ENCODE measurements at regions not wholly inside any gene's neighbourhood (a gene's known extent, or its start where the extent isn't known, plus 50 kb on each side); places are given as distances from the start of the nearest gene placed in this dataset.

DNA sequence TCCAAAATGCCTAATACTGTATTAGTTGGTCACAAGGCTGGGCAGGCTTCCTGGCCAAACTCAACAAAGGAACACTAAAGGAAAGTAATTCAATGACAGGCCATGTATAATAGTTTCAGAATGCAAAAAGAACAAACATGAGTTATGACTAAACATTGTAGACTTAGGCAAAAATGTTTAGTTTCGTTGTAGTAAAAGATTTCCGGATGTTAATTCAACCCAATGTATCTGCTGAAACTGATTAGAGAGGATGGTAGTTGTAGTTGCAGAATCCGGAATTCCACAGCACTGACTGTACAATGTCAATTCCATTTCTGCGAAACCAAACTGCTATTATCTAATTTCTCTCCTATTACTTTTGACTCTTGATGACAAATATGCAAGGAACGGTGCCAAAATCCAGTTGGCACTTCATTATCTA is 117.9 kb upstream of the FST start:
- TF ChIP-seq, protein P1, sequence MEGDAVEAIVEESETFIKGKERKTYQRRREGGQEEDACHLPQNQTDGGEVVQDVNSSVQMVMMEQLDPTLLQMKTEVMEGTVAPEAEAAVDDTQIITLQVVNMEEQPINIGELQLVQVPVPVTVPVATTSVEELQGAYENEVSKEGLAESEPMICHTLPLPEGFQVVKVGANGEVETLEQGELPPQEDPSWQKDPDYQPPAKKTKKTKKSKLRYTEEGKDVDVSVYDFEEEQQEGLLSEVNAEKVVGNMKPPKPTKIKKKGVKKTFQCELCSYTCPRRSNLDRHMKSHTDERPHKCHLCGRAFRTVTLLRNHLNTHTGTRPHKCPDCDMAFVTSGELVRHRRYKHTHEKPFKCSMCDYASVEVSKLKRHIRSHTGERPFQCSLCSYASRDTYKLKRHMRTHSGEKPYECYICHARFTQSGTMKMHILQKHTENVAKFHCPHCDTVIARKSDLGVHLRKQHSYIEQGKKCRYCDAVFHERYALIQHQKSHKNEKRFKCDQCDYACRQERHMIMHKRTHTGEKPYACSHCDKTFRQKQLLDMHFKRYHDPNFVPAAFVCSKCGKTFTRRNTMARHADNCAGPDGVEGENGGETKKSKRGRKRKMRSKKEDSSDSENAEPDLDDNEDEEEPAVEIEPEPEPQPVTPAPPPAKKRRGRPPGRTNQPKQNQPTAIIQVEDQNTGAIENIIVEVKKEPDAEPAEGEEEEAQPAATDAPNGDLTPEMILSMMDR (IDR thresholded peaks at IDR 0.05): no peak
- TF ChIP-seq EZH2 (IDR thresholded peaks at IDR 0.05; ENCODE audit: borderline replicate concordance, insufficient read depth, low read depth, low read length, poor library complexity, severe bottlenecking): no peak

All from B cell (primary cell).